ENCODE measurements at regions not wholly inside any gene's neighbourhood (a gene's known extent, or its start where the extent isn't known, plus 50 kb on each side); places are given as distances from the start of the nearest gene placed in this dataset.

DNA sequence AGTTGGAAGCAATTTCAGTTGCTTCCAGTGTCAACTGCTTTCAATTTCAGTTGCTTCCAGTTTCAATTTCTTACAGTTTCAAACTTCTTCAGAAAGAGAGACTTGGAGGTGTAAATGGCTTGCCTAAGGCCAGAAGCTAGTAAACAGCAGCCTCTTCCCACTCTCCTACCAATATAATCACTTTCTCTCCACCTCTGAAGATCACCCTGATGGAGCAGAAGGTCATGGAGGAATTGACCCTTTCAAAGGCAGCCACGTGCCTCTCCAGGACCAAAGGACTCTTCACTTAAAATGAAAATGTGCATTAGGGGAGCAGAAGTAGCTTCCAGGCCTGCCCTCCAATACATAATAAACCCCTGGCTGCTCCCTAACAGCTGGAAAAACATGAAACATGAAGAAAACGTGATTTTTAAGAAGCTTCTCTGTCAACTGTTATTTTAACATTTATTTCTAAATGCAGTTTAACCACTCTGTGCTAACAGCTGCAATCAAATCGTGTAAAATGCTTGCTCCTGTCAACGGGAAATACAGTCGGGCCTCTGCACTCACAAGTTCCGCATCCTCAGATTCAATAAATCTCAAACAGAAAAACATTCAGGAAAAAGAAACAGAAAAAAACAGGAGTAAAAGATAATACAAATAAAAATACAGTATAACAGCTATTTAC is 1020.6 kb downstream of the XPNPEP1 start:
- BruUV-seq (replicated peaks), result no TSS peak
- Histone ChIP-seq H3K9me3 (ENCODE audit: control insufficient read depth, insufficient read depth, low read length) (no peaks in the 10 kb centered on the region), H3K56ac (ENCODE audit: extremely low read depth, insufficient read depth, low read length) (no peak overlapping the region), H3K79me1 (ENCODE audit: low read depth in 1 of 2, low read length in 2 of 2) (no peaks in the 10 kb centered on the region), H3K4me1 (ENCODE audit: control insufficient read depth, insufficient read depth, low read length) (no peaks in the 10 kb centered on the region), H3K9ac (ENCODE audit: low read depth, low read length) (no peak overlapping the region), H4K20me1 (ENCODE audit: insufficient read depth, low read length) (no peaks in the 10 kb centered on the region), H3K4me2 (ENCODE audit: low read depth, low read length) (no peak overlapping the region), H2BK15ac (ENCODE audit: low read depth, low read length) (no peak overlapping the region), H3K18ac (ENCODE audit: low read depth, low read length) (no peak overlapping the region), H2AK5ac (ENCODE audit: low read depth, low read length) (no peak overlapping the region), H2BK20ac (ENCODE audit: low read depth, low read length) (no peak overlapping the region), H3K9me1 (ENCODE audit: insufficient read depth, low read length) (peaks cover 3% of the 10 kb centered on the region; the same call in 1 of the 2 replicates), H3K4me3 (ENCODE audit: insufficient read depth, low read depth, low read length) (no peak overlapping the region), H4K91ac (ENCODE audit: insufficient read depth, low read depth, low read length) (no peak overlapping the region), H2AFZ (replicated peaks; ENCODE audit: low read length, poor library complexity) (no peak overlapping the region), H3K27me3 (ENCODE audit: control insufficient read depth, insufficient read depth, low read length) (no peaks in the 10 kb centered on the region), H3K23ac (ENCODE audit: low read depth, low read length) (no peak overlapping the region), H3K4ac (ENCODE audit: low read depth, low read length) (no peak overlapping the region; the same call in 1 of the 2 replicates), H3K27ac (ENCODE audit: insufficient read depth, low read length) (no peak overlapping the region), H3K14ac (replicated peaks; ENCODE audit: low read depth, low read length) (no peak overlapping the region), H4K5ac (ENCODE audit: low read depth, low read length) (no peak overlapping the region), H3K36me3 (ENCODE audit: control insufficient read depth, insufficient read depth, low read length) (no peaks in the 10 kb centered on the region), H4K8ac (ENCODE audit: low read depth in 2 of 2, low read length in 2 of 2) (no peak overlapping the region), H2BK120ac (ENCODE audit: low read depth, low read length) (no peak overlapping the region), H2BK5ac (ENCODE audit: low read depth, low read length, poor library complexity, severe bottlenecking) (no peak overlapping the region), H2AK9ac (replicated peaks; ENCODE audit: low read depth, low read length, poor library complexity) (no peak overlapping the region)
- intact Hi-C loops (cut with micrococcal nuclease) (no loop called here), in situ Hi-C loops (cut with MboI; ENCODE audit: low sequenced_read_pairs) (no loop called here), dilution Hi-C loops (cut with HindIII; ENCODE audit: low sequenced_read_pairs, unreplicated experiment) (no loop called here)
- POLR2A ChIA-PET (ENCODE audit: unreplicated experiment), result no interaction called here
- TF ChIP-seq RFX5 (IDR thresholded peaks at IDR 0.05; ENCODE audit: low read depth, low read length) (no peak), SMC3 (IDR thresholded peaks at IDR 0.05; ENCODE audit: low read depth, low read length) (no peak), MAZ (IDR thresholded peaks at IDR 0.05; ENCODE audit: borderline replicate concordance, low read depth, low read length) (no peak), RCOR1 (IDR thresholded peaks at IDR 0.05; ENCODE audit: insufficient replicate concordance, low read length) (no peak), CEBPB (IDR thresholded peaks at IDR 0.05; ENCODE audit: low read depth, low read length) (no peak), FOS (IDR thresholded peaks at IDR 0.05; ENCODE audit: low read depth, low read length) (no peak), MAFK (IDR thresholded peaks at IDR 0.05; ENCODE audit: low read depth, low read length) (no peak), BHLHE40 (IDR thresholded peaks at IDR 0.05; ENCODE audit: low read depth, low read length) (no peak)
- TF ChIP-seq, protein P1, sequence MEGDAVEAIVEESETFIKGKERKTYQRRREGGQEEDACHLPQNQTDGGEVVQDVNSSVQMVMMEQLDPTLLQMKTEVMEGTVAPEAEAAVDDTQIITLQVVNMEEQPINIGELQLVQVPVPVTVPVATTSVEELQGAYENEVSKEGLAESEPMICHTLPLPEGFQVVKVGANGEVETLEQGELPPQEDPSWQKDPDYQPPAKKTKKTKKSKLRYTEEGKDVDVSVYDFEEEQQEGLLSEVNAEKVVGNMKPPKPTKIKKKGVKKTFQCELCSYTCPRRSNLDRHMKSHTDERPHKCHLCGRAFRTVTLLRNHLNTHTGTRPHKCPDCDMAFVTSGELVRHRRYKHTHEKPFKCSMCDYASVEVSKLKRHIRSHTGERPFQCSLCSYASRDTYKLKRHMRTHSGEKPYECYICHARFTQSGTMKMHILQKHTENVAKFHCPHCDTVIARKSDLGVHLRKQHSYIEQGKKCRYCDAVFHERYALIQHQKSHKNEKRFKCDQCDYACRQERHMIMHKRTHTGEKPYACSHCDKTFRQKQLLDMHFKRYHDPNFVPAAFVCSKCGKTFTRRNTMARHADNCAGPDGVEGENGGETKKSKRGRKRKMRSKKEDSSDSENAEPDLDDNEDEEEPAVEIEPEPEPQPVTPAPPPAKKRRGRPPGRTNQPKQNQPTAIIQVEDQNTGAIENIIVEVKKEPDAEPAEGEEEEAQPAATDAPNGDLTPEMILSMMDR (conservative IDR thresholded peaks at IDR 0.05; ENCODE audit: low read depth, low read length), result no peak
- TF ChIP-seq, protein P2, sequence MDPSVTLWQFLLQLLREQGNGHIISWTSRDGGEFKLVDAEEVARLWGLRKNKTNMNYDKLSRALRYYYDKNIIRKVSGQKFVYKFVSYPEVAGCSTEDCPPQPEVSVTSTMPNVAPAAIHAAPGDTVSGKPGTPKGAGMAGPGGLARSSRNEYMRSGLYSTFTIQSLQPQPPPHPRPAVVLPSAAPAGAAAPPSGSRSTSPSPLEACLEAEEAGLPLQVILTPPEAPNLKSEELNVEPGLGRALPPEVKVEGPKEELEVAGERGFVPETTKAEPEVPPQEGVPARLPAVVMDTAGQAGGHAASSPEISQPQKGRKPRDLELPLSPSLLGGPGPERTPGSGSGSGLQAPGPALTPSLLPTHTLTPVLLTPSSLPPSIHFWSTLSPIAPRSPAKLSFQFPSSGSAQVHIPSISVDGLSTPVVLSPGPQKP (IDR thresholded peaks at IDR 0.05; ENCODE audit: borderline replicate concordance, low read depth, low read length), result no peak
- TF ChIP-seq, protein P3, sequence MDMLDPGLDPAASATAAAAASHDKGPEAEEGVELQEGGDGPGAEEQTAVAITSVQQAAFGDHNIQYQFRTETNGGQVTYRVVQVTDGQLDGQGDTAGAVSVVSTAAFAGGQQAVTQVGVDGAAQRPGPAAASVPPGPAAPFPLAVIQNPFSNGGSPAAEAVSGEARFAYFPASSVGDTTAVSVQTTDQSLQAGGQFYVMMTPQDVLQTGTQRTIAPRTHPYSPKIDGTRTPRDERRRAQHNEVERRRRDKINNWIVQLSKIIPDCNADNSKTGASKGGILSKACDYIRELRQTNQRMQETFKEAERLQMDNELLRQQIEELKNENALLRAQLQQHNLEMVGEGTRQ (IDR thresholded peaks at IDR 0.05; ENCODE audit: low read depth, low read length), result no peak
- CTCF ChIA-PET, result no interaction called here
- WGBS, 2 experiments (ENCODE audit: extremely low coverage in 2 of 2, insufficient read length in 1 of 2), result 40% methylated on average over 1 of the region's 6 CpGs; no CpG with 5 or more reads in 1 of the 2 experiments
- ATAC-seq (ENCODE audit: low read depth), result no peak
- no peak for DNase-seq

All from IMR-90 (cell line).